H1 (cell line): ENCODE measurements at regions not wholly inside any gene's neighbourhood (a gene's known extent, or its start where the extent isn't known, plus 50 kb on each side); places are given as distances from the start of the nearest gene placed in this dataset.

Experiments
- PHF8 ChIP-seq: fragments of 200-600 bp; sonication (generic); conservative IDR thresholded peaks from 2 replicates; pipeline ENCODE4 v1.7.1; 2012; ENCODE audit warnings: low read depth, mild to moderate bottlenecking, inconsistent platforms, low read length, moderate library complexity
- POLR2A ChIP-seq, 2 experiments: IDR thresholded peaks; 1 replicate in 1 of 2; 2 replicates in 1 of 2; pipeline ENCODE4 v1.6.1; 2011; ENCODE audit warnings: low read depth in 2 of 2, low read length in 2 of 2, mild to moderate bottlenecking in 2 of 2; ENCODE audit errors: control extremely low read depth in 1 of 2
- ZNF274 ChIP-seq: IDR thresholded peaks from 2 replicates; pipeline ENCODE4 v1.7.0; 2012; ENCODE audit warnings: low read length, borderline replicate concordance; ENCODE audit errors: extremely low read depth

DNA sequence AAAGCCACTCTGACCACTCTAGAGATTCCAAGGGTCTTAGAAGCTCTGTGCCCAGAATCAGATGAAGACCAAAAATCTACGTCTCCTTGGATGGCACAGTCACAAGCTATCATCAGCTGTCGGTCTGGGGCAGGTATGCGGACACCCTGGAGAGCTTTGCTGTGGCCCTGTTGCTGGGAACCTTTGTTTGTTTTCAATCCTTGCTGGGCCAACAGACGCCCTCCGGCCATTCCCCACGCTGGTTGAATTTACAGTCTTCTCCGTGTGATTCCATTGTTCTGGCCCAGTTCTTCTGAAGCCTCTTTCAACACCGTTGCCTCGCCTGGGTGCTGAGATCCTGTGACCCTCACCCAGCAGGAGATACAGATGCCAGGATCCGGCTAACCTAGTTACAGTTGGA lies 149.4 kb upstream of the PFKP start (continued):
- no peak for TF ChIP-seq POLR2A (IDR thresholded peaks at IDR 0.05; ENCODE audit: control extremely low read depth in 1 of 2, low read depth in 2 of 2, low read length in 2 of 2)
- TF ChIP-seq ZNF274: no peak
- no peak for TF ChIP-seq PHF8
